ENCODE measurements at regions not wholly inside any gene's neighbourhood (a gene's known extent, or its start where the extent isn't known, plus 50 kb on each side); places are given as distances from the start of the nearest gene placed in this dataset.

DNA sequence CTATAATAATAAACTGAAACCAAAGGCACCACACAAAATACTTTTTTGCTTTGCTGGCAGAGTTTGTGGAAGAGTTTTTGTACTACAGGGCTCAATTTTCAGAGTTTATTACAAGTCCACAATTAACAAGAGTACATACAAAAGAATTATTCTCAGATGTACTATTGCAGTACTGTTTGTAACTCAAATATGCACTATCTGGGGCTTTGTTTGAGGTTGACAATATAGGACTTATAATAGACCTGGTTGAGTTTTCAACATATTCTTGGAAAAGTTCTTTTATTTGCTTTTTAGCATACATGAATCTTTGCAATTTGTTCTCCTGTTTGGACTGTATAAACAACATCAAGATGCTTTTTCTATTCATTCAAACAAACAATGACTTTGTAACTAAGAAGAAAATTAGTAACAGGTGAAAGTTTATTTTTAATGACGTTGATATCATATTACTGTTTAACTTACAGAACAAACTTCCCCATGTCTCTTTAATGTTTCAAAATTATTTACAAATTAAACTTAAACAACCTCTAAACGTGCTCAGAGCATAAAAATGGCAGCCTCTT is 407.4 kb upstream of the PRICKLE1 start:
- no peaks in the 10 kb centered on the region for H3K27me3 ChIP-seq (ENCODE audit: control insufficient read depth, insufficient read depth, low read length)
- H3K9me3 ChIP-seq (ENCODE audit: control insufficient read depth, insufficient read depth, low read length) = no peaks in the 10 kb centered on the region
- no peak for DNase-seq (ENCODE audit: low read depth, low spot score)
- WGBS (ENCODE audit: insufficient coverage, insufficient read length) = no CpG with 5 or more reads among the region's 2 CpGs
- no peak overlapping the region for H3K4me3 ChIP-seq (ENCODE audit: low read length)
- H3K36me3 ChIP-seq (ENCODE audit: control insufficient read depth, insufficient read depth, low read length) = no peaks in the 10 kb centered on the region
- H3K4me1 ChIP-seq (ENCODE audit: control insufficient read depth, insufficient read depth, low read length) = peaks cover 2% of the 10 kb centered on the region; the same call in 1 of the 2 replicates
- H3K27ac ChIP-seq (ENCODE audit: low read length) = no peak overlapping the region

- Histone ChIP-seq H3K36me3 (ENCODE audit: control insufficient read depth, insufficient read depth, low read length) (no peaks in the 10 kb centered on the region), H3K27me3 (ENCODE audit: control insufficient read depth, insufficient read depth, low read length) (no peaks in the 10 kb centered on the region), H3K4me3 (ENCODE audit: low read length) (no peak overlapping the region), H3K4me1 (ENCODE audit: control insufficient read depth, insufficient read depth, low read length) (no peaks in the 10 kb centered on the region), H3K9me3 (ENCODE audit: control insufficient read depth, insufficient read depth, low read length) (no peaks in the 10 kb centered on the region), H3K27ac (ENCODE audit: low read length) (no peak overlapping the region)
- no CpG with 5 or more reads among the region's 2 CpGs for WGBS (ENCODE audit: insufficient coverage, insufficient read length)
- no peak for DNase-seq (ENCODE audit: low read depth, low spot score)
These were observed 403.3 kb upstream of the PRICKLE1 start for GRCh38 chr12:42992826-42993225.

GRCh38 chr12:42990387-42990786 is 400.8 kb upstream of the PRICKLE1 start:
- no peak overlapping the region for H3K27ac ChIP-seq (ENCODE audit: low read length)

GRCh38 chr12:42987216-42987650 is 397.7 kb upstream of the PRICKLE1 start:
- Histone ChIP-seq H3K27ac (ENCODE audit: low read length) (no peak overlapping the region), H3K27me3 (ENCODE audit: control insufficient read depth, insufficient read depth, low read length) (no peaks in the 10 kb centered on the region), H3K9me3 (ENCODE audit: control insufficient read depth, insufficient read depth, low read length) (no peaks in the 10 kb centered on the region), H3K4me3 (ENCODE audit: low read length) (no peak overlapping the region), H3K4me1 (ENCODE audit: control insufficient read depth, insufficient read depth, low read length) (no peaks in the 10 kb centered on the region), H3K36me3 (ENCODE audit: control insufficient read depth, insufficient read depth, low read length) (no peaks in the 10 kb centered on the region)
- no CpG with 5 or more reads among the region's 9 CpGs for WGBS (ENCODE audit: insufficient coverage, insufficient read length)
- no peak for DNase-seq (ENCODE audit: low read depth, low spot score)

More at GRCh38 chr12:42990387-42990786, 400.8 kb upstream of the PRICKLE1 start:
- Histone ChIP-seq H3K9me3 (ENCODE audit: control insufficient read depth, insufficient read depth, low read length) (no peaks in the 10 kb centered on the region), H3K4me1 (ENCODE audit: control insufficient read depth, insufficient read depth, low read length) (no peaks in the 10 kb centered on the region), H3K36me3 (ENCODE audit: control insufficient read depth, insufficient read depth, low read length) (no peaks in the 10 kb centered on the region), H3K4me3 (ENCODE audit: low read length) (no peak overlapping the region), H3K27me3 (ENCODE audit: control insufficient read depth, insufficient read depth, low read length) (no peaks in the 10 kb centered on the region)
- DNase-seq (ENCODE audit: low read depth, low spot score) = no peak

DNA sequence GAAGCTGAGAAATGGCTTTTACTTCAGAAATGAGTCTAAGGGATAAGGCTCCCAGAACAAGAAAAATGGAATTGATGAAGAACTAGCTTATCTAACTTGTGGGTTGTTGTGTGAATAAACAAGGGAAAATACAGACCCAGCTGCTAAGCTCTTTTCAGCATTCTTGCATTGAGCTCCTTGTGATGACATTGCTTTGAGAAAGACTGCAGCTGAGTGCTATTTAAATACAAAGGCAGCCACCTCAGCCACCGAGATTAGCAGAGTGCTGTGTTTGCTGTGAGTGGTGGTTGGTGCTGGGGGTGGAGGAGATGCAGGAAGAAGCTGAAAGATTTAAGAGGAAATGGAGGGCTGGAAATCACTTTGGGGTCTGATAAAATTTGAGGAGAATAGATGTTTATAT is 396.0 kb upstream of the PRICKLE1 start:
- Histone ChIP-seq H3K36me3 (ENCODE audit: control insufficient read depth, insufficient read depth, low read length) (no peaks in the 10 kb centered on the region), H3K9me3 (ENCODE audit: control insufficient read depth, insufficient read depth, low read length) (no peaks in the 10 kb centered on the region), H3K4me3 (ENCODE audit: low read length) (no peak overlapping the region), H3K27me3 (ENCODE audit: control insufficient read depth, insufficient read depth, low read length) (no peaks in the 10 kb centered on the region), H3K4me1 (ENCODE audit: control insufficient read depth, insufficient read depth, low read length) (no peaks in the 10 kb centered on the region), H3K27ac (ENCODE audit: low read length) (no peak overlapping the region)
- DNase-seq (ENCODE audit: low read depth, low spot score) = peak; percentile 29
- no CpG with 5 or more reads among the region's 1 CpG for WGBS (ENCODE audit: insufficient coverage, insufficient read length)

DNA sequence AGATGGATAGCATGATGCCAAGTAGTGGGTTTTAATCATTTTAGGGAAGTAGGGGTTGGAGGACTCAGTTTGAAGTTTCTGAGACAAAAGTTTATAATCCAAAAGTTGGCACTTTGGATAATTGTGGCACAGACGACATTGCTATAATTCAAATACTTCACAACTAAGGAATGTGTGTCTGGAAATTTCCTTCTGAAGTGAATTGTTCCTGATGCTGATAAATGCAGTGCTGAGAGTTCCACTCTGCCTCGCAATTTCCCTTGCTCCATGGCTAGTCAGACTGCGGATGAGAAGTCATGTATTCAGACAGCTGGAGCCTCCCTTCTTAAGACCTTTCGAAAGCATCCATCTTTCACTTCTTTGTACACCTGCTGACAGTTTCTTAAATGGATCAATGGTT is 393.3 kb upstream of the PRICKLE1 start:
- Histone ChIP-seq H3K9me3 (ENCODE audit: control insufficient read depth, insufficient read depth, low read length) (no peaks in the 10 kb centered on the region), H3K4me3 (ENCODE audit: low read length) (no peak overlapping the region), H3K36me3 (ENCODE audit: control insufficient read depth, insufficient read depth, low read length) (no peaks in the 10 kb centered on the region), H3K27me3 (ENCODE audit: control insufficient read depth, insufficient read depth, low read length) (no peaks in the 10 kb centered on the region), H3K4me1 (ENCODE audit: control insufficient read depth, insufficient read depth, low read length) (no peaks in the 10 kb centered on the region), H3K27ac (ENCODE audit: low read length) (no peak overlapping the region)
- WGBS (ENCODE audit: insufficient coverage, insufficient read length) = no CpG with 5 or more reads among the region's 4 CpGs
- DNase-seq (ENCODE audit: low read depth, low spot score) = no peak

GRCh38 chr12:42981379-42981778 is 391.8 kb upstream of the PRICKLE1 start:
- H3K27me3 ChIP-seq (ENCODE audit: control insufficient read depth, insufficient read depth, low read length) = no peaks in the 10 kb centered on the region
- H3K9me3 ChIP-seq (ENCODE audit: control insufficient read depth, insufficient read depth, low read length) = no peaks in the 10 kb centered on the region
- no CpG with 5 or more reads among the region's 3 CpGs for WGBS (ENCODE audit: insufficient coverage, insufficient read length)
- no peaks in the 10 kb centered on the region for H3K36me3 ChIP-seq (ENCODE audit: control insufficient read depth, insufficient read depth, low read length)
- H3K4me3 ChIP-seq (ENCODE audit: low read length) = no peak overlapping the region
- DNase-seq (ENCODE audit: low read depth, low spot score) = no peak
- H3K4me1 ChIP-seq (ENCODE audit: control insufficient read depth, insufficient read depth, low read length) = no peaks in the 10 kb centered on the region
- no peak overlapping the region for H3K27ac ChIP-seq (ENCODE audit: low read length)

GRCh38 chr12:42980441-42980840 is 390.9 kb upstream of the PRICKLE1 start:
- no peak for DNase-seq (ENCODE audit: low read depth, low spot score)

GRCh38 chr12:42979746-42980145 is 390.2 kb upstream of the PRICKLE1 start:
- no peak overlapping the region for H3K27ac ChIP-seq (ENCODE audit: low read length)
- no peak overlapping the region for H3K4me3 ChIP-seq (ENCODE audit: low read length)
- no peaks in the 10 kb centered on the region for H3K4me1 ChIP-seq (ENCODE audit: control insufficient read depth, insufficient read depth, low read length)
- no peaks in the 10 kb centered on the region for H3K36me3 ChIP-seq (ENCODE audit: control insufficient read depth, insufficient read depth, low read length)
- no peaks in the 10 kb centered on the region for H3K27me3 ChIP-seq (ENCODE audit: control insufficient read depth, insufficient read depth, low read length)
- DNase-seq (ENCODE audit: low read depth, low spot score) = no peak
- no peaks in the 10 kb centered on the region for H3K9me3 ChIP-seq (ENCODE audit: control insufficient read depth, insufficient read depth, low read length)

More at GRCh38 chr12:42980441-42980840, 390.9 kb upstream of the PRICKLE1 start:
- no peaks in the 10 kb centered on the region for H3K27me3 ChIP-seq (ENCODE audit: control insufficient read depth, insufficient read depth, low read length)
- H3K4me3 ChIP-seq (ENCODE audit: low read length) = no peak overlapping the region
- no peaks in the 10 kb centered on the region for H3K4me1 ChIP-seq (ENCODE audit: control insufficient read depth, insufficient read depth, low read length)
- WGBS (ENCODE audit: insufficient coverage, insufficient read length) = no CpG with 5 or more reads among the region's 5 CpGs
- H3K27ac ChIP-seq (ENCODE audit: low read length) = no peak overlapping the region
- no peaks in the 10 kb centered on the region for H3K36me3 ChIP-seq (ENCODE audit: control insufficient read depth, insufficient read depth, low read length)
- no peaks in the 10 kb centered on the region for H3K9me3 ChIP-seq (ENCODE audit: control insufficient read depth, insufficient read depth, low read length)

DNA sequence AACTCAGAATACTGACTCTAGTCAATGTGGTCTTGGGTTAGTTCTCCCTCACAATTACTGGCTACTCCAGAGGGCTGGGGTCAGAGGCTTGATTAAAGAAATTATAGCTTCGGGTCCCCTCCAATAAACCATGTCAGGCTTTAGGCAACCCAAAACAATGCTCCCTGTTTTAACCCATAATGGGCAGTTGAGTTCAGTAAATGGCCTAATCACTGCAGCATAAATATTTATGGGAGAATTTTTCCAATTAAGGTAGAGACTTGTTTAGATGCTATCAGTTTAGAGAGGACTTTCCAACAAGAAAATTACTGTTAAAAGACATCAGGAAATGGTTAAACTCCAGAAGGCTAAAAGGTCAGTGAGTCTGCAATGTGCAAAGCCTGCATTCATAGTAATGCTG is 389.2 kb upstream of the PRICKLE1 start:
- H3K27ac ChIP-seq (ENCODE audit: low read length) = no peak overlapping the region
- no peaks in the 10 kb centered on the region for H3K27me3 ChIP-seq (ENCODE audit: control insufficient read depth, insufficient read depth, low read length)
- no peaks in the 10 kb centered on the region for H3K9me3 ChIP-seq (ENCODE audit: control insufficient read depth, insufficient read depth, low read length)
- DNase-seq (ENCODE audit: low read depth, low spot score) = no peak
- H3K4me1 ChIP-seq (ENCODE audit: control insufficient read depth, insufficient read depth, low read length) = no peaks in the 10 kb centered on the region
- H3K36me3 ChIP-seq (ENCODE audit: control insufficient read depth, insufficient read depth, low read length) = no peaks in the 10 kb centered on the region
- H3K4me3 ChIP-seq (ENCODE audit: low read length) = no peak overlapping the region
- WGBS (ENCODE audit: insufficient coverage, insufficient read length) = no CpG with 5 or more reads among the region's 1 CpG

DNA sequence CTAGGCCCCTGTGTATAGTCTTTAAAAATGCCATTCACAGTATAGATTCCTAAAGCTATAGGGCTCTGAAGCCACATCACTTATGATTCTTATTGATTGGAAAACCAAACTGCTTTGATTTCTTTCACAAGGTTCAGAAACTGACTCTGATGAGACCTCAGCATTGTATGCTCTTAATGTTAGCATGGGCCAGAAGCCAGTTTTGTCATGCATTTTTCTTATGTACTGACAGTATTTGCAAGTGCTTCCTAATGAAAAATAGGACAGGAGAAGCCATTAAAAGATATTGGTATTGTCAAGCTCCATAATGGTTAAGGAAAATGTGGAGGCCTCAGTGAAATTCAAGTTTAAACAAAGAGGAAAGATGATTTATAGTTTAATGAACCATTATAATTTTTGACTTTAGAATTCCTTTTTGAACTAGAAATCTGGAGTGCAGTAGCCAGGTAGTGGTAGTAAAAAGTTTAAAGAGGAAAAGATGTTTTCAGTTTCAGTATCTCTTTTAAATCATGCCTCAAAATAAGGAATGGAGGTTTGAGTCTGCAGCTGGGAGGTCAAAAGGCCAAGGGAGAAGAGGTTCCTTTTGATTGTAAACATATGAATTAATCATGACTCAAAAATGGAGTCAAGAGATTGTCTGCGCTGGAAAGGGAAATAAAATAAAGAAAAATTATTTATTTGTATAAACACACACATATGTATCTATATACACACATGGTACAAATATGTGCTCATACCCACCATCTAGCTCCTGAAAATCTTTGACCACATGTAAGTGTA is 388.1 kb upstream of the PRICKLE1 start:
- Histone ChIP-seq H3K4me3 (ENCODE audit: low read length) (no peak overlapping the region), H3K27me3 (ENCODE audit: control insufficient read depth, insufficient read depth, low read length) (no peaks in the 10 kb centered on the region), H3K36me3 (ENCODE audit: control insufficient read depth, insufficient read depth, low read length) (no peaks in the 10 kb centered on the region), H3K4me1 (ENCODE audit: control insufficient read depth, insufficient read depth, low read length) (no peaks in the 10 kb centered on the region), H3K9me3 (ENCODE audit: control insufficient read depth, insufficient read depth, low read length) (no peaks in the 10 kb centered on the region), H3K27ac (ENCODE audit: low read length) (no peak overlapping the region)
- no CpG with 5 or more reads among the region's 1 CpG for WGBS (ENCODE audit: insufficient coverage, insufficient read length)
- DNase-seq (ENCODE audit: low read depth, low spot score) = no peak
